ENCODE measurements at regions not wholly inside any gene's neighbourhood (a gene's known extent, or its start where the extent isn't known, plus 50 kb on each side); places are given as distances from the start of the nearest gene placed in this dataset.

- DNase-seq (ENCODE audit: low spot score): no peak
Observed at GRCh38 chr5:50964746-50965653, 298.6 kb downstream of the PARP8 start.

GRCh38 chr5:50965654-50966375, 299.4 kb downstream of the PARP8 start:
- no peak for DNase-seq (ENCODE audit: low spot score)

- no peak for DNase-seq (ENCODE audit: low spot score)
Observed at GRCh38 chr5:50967009-50967562, 300.6 kb downstream of the PARP8 start.

GRCh38 chr5:50967563-50968355, 301.3 kb downstream of the PARP8 start:
- DNase-seq (ENCODE audit: low spot score): no peak

GRCh38 chr5:50968356-50969149, 302.1 kb downstream of the PARP8 start:
- DNase-seq (ENCODE audit: low spot score): no peak

- DNase-seq (ENCODE audit: low spot score): no peak
Observed at GRCh38 chr5:50969151-50970031, 303.0 kb downstream of the PARP8 start.

GRCh38 chr5:50975840-50976239, 309.4 kb downstream of the PARP8 start:
- no peak for DNase-seq (ENCODE audit: low spot score)

- no peak for DNase-seq (ENCODE audit: low spot score)
Observed at GRCh38 chr5:50978924-50979323, 312.5 kb downstream of the PARP8 start.

GRCh38 chr5:50984640-50985039, 318.2 kb downstream of the PARP8 start:
- no peak for DNase-seq (ENCODE audit: low spot score)

GRCh38 chr5:50990296-50990924, 324.0 kb downstream of the PARP8 start:
- DNase-seq (ENCODE audit: low spot score): no peak

GRCh38 chr5:50995285-50995942, 329.0 kb downstream of the PARP8 start:
- no peak for DNase-seq (ENCODE audit: low spot score)

GRCh38 chr5:51001227-51001923, 334.9 kb downstream of the PARP8 start:
- DNase-seq (ENCODE audit: low spot score): peak; percentile 12

GRCh38 chr5:51002368-51002767, 335.9 kb downstream of the PARP8 start:
- no peak for DNase-seq (ENCODE audit: low spot score)

- no peak for DNase-seq (ENCODE audit: low spot score)
Observed at GRCh38 chr5:51013036-51013435, 346.6 kb downstream of the PARP8 start.

GRCh38 chr5:51018423-51018822, 352.0 kb downstream of the PARP8 start:
- no peak for DNase-seq (ENCODE audit: low spot score)

GRCh38 chr5:51024263-51024662, 357.8 kb downstream of the PARP8 start:
- DNase-seq (ENCODE audit: low spot score): no peak

- no peak for DNase-seq (ENCODE audit: low spot score)
Observed at GRCh38 chr5:51027271-51027670, 356.0 kb upstream of the ISL1 start.

GRCh38 chr5:51028394-51028793, 354.9 kb upstream of the ISL1 start:
- DNase-seq (ENCODE audit: low spot score): no peak

- no peak for DNase-seq (ENCODE audit: low spot score)
Observed at GRCh38 chr5:51033215-51033614, 350.0 kb upstream of the ISL1 start.

Data from putamen (tissue), 1 donor.